HEK293 (cell line): ENCODE measurements at regions not wholly inside any gene's neighbourhood (a gene's known extent, or its start where the extent isn't known, plus 50 kb on each side); places are given as distances from the start of the nearest gene placed in this dataset.

Source experiments
- FEZF1 ChIP-seq: fragments of 450-650 bp; formaldehyde crosslinking; IDR thresholded peaks from 2 replicates; pipeline ENCODE4 v1.5.1; 2016; ENCODE audit warnings: missing biosample characterization, missing genetic modification characterization
- GLI2 ChIP-seq: fragments of 450-650 bp; formaldehyde crosslinking; IDR thresholded peaks from 2 replicates; pipeline ENCODE4; 2017; ENCODE audit warnings: missing biosample characterization, missing genetic modification characterization, low read depth, borderline replicate concordance
- KLF7 ChIP-seq: fragments of 450-650 bp; formaldehyde crosslinking; IDR thresholded peaks from 2 replicates; pipeline ENCODE4 v1.5.1; 2016; ENCODE audit warnings: missing biosample characterization, missing genetic modification characterization, borderline replicate concordance
- MEIS1 ChIP-seq: sonication (generic); formaldehyde crosslinking; IDR thresholded peaks from 2 replicates; pipeline ENCODE4 v1.8.1; 2022; ENCODE audit warnings: missing genetic modification reagents, mild to moderate bottlenecking, borderline replicate concordance
- PRDM1 ChIP-seq: fragments of 450-650 bp; formaldehyde crosslinking; IDR thresholded peaks from 2 replicates; pipeline ENCODE4; 2016; ENCODE audit warnings: missing biosample characterization, missing genetic modification characterization
- PRDM10 ChIP-seq: fragments of 450-650 bp; formaldehyde crosslinking; IDR thresholded peaks from 2 replicates; pipeline ENCODE4 v1.5.1; 2016; ENCODE audit warnings: missing biosample characterization, missing genetic modification characterization
- REST ChIP-seq: fragments of 450-650 bp; formaldehyde crosslinking; IDR thresholded peaks from 2 replicates; pipeline ENCODE4 v1.5.1; 2016; ENCODE audit warnings: missing biosample characterization, missing genetic modification characterization
- SP7 ChIP-seq: fragments of 450-650 bp; formaldehyde crosslinking; IDR thresholded peaks from 2 replicates; pipeline ENCODE4 v1.5.1; 2016; ENCODE audit warnings: missing biosample characterization, missing genetic modification characterization
- TSHZ1 ChIP-seq: fragments of 450-650 bp; formaldehyde crosslinking; IDR thresholded peaks from 2 replicates; pipeline ENCODE4 v1.5.1; 2016; ENCODE audit warnings: missing biosample characterization, missing genetic modification characterization, borderline replicate concordance
- ZBTB6 ChIP-seq: fragments of 450-650 bp; formaldehyde crosslinking; IDR thresholded peaks from 2 replicates; pipeline ENCODE4 v1.5.1; 2017; ENCODE audit warnings: missing biosample characterization, missing genetic modification characterization
- ZNF112 ChIP-seq: fragments of 450-650 bp; formaldehyde crosslinking; IDR thresholded peaks from 2 replicates; pipeline ENCODE4 v1.5.0; 2017; ENCODE audit warnings: missing biosample characterization, missing genetic modification characterization
- ZNF155 ChIP-seq: fragments of 450-650 bp; formaldehyde crosslinking; IDR thresholded peaks from 2 replicates; pipeline ENCODE4 v1.5.1; 2016; ENCODE audit warnings: missing biosample characterization, missing genetic modification characterization
- ZNF174 ChIP-seq: fragments of 450-650 bp; formaldehyde crosslinking; IDR thresholded peaks from 2 replicates; pipeline ENCODE4 v1.5.0; 2017; ENCODE audit warnings: missing biosample characterization, mild to moderate bottlenecking, missing genetic modification characterization
- ZNF184 ChIP-seq: fragments of 450-650 bp; IDR thresholded peaks from 2 replicates; pipeline ENCODE4 v1.5.1; 2018; ENCODE audit warnings: missing biosample characterization, mild to moderate bottlenecking, missing genetic modification characterization
- ZNF202 ChIP-seq: fragments of 450-650 bp; formaldehyde crosslinking; IDR thresholded peaks from 2 replicates; pipeline ENCODE4 v1.5.1; 2016; ENCODE audit warnings: missing biosample characterization, missing genetic modification characterization, borderline replicate concordance
- ZNF350 ChIP-seq: fragments of 450-650 bp; formaldehyde crosslinking; IDR thresholded peaks from 2 replicates; pipeline ENCODE4 v1.5.0; 2017; ENCODE audit warnings: missing biosample characterization, mild to moderate bottlenecking, missing genetic modification characterization
- ZNF366 ChIP-seq: fragments of 450-650 bp; formaldehyde crosslinking; conservative IDR thresholded peaks from 2 replicates; pipeline ENCODE4 v1.5.1; 2016; ENCODE audit warnings: missing biosample characterization, missing genetic modification characterization
- ZNF398 ChIP-seq: fragments of 450-650 bp; formaldehyde crosslinking; IDR thresholded peaks from 2 replicates; pipeline ENCODE4 v1.5.1; 2017; ENCODE audit warnings: missing biosample characterization, missing genetic modification characterization
- ZNF48 ChIP-seq: fragments of 450-650 bp; formaldehyde crosslinking; IDR thresholded peaks from 2 replicates; pipeline ENCODE4 v1.5.1; 2016; ENCODE audit warnings: missing biosample characterization, missing genetic modification characterization
- ZNF544 ChIP-seq: fragments of 450-650 bp; formaldehyde crosslinking; IDR thresholded peaks from 2 replicates; pipeline ENCODE4 v1.5.0; 2017; ENCODE audit warnings: missing biosample characterization, missing genetic modification characterization
- ZNF610 ChIP-seq: fragments of 450-650 bp; formaldehyde crosslinking; IDR thresholded peaks from 2 replicates; pipeline ENCODE4 v1.5.1; 2016; ENCODE audit warnings: missing biosample characterization, missing genetic modification characterization, borderline replicate concordance
- ZNF785 ChIP-seq: fragments of 450-650 bp; formaldehyde crosslinking; IDR thresholded peaks from 2 replicates; pipeline ENCODE4 v1.5.1; 2016; ENCODE audit warnings: missing biosample characterization, missing genetic modification characterization
- ZXDB ChIP-seq: fragments of 450-650 bp; formaldehyde crosslinking; IDR thresholded peaks from 2 replicates; pipeline ENCODE4 v1.5.1; 2016; ENCODE audit warnings: missing biosample characterization, missing genetic modification characterization

GRCh38 chr5:88952344-88952743 is 69.4 kb upstream of the MEF2C start (continued):
- TF ChIP-seq ZNF350 (tag by site-specific recombination) (peak; percentile 40; the same call in 1 of the 2 replicates), SP7 (peak; percentile 98), ZNF184 (tag by site-specific recombination) (peak; percentile 47; the same call in 1 of the 2 replicates), ZNF398 (tag by site-specific recombination) (no peak), ZNF48 (no peak), GLI2 (no peak), REST (tag by site-specific recombination) (no peak), ZNF785 (tag by site-specific recombination) (no peak), KLF7 (tag by site-specific recombination) (no peak), ZNF112 (peak; percentile 36; the same call in 1 of the 2 replicates), TSHZ1 (no peak), ZNF610 (tag by site-specific recombination) (no peak), ZNF202 (tag by site-specific recombination) (no peak), ZBTB6 (tag by site-specific recombination) (no peak), ZNF366 (tag by site-specific recombination) (peak; percentile 72), PRDM1 (tag by site-specific recombination) (peak; percentile 60; the same call in 1 of the 2 replicates), MEIS1 (CRISPR knock-in tag) (no peak), ZXDB (0 out of 2 replicates have a peak, but pooled peaks have one; percentile 36), PRDM10 (tag by site-specific recombination) (peak; percentile 94), FEZF1 (peak; percentile 30; the same call in 1 of the 2 replicates), ZNF155 (tag by site-specific recombination) (no peak), ZNF174 (tag by site-specific recombination) (no peak), ZNF544 (tag by site-specific recombination) (no peak)
- TF ChIP-seq, all 188 proteins: peak for 23
